ENCODE measurements at regions not wholly inside any gene's neighbourhood (a gene's known extent, or its start where the extent isn't known, plus 50 kb on each side); places are given as distances from the start of the nearest gene placed in this dataset.
"Not testable (repeated sequence)": the region's sequence is repeated elsewhere in the genome, so short reads cannot be mapped to it uniquely, and the experiment has no call there.

GRCh38 chr20:51271931-51272330, 249.0 kb upstream of the KCNG1 start:
- no peak overlapping the region for H3K4me3 ChIP-seq (ENCODE audit: low read depth, low read length)
- TF ChIP-seq CTCF (IDR thresholded peaks at IDR 0.05; ENCODE audit: insufficient read depth, low read depth, low read length, missing control alignments), result no peak
- no peak for DNase-seq (ENCODE audit: low read depth)

- DNase-seq (ENCODE audit: low read depth); H3K4me3 ChIP-seq (ENCODE audit: low read depth, low read length): not testable (repeated sequence)
Measured at GRCh38 chr20:51271289-51271688, 248.4 kb upstream of the KCNG1 start.

- TF ChIP-seq CTCF (IDR thresholded peaks at IDR 0.05; ENCODE audit: insufficient read depth, low read depth, low read length, missing control alignments), result no peak
- H3K4me3 ChIP-seq (ENCODE audit: low read depth, low read length), result no peak overlapping the region
- no peak for DNase-seq (ENCODE audit: low read depth)
Measured at GRCh38 chr20:51269671-51270070, 246.8 kb upstream of the KCNG1 start.

GRCh38 chr20:51267679-51268078, 244.8 kb upstream of the KCNG1 start:
- TF ChIP-seq CTCF (IDR thresholded peaks at IDR 0.05; ENCODE audit: insufficient read depth, low read depth, low read length, missing control alignments), result no peak

GRCh38 chr20:51266353-51266752, 243.4 kb upstream of the KCNG1 start:
- no peak for DNase-seq (ENCODE audit: low read depth)
- H3K4me3 ChIP-seq (ENCODE audit: low read depth, low read length), result no peak overlapping the region
- TF ChIP-seq CTCF (IDR thresholded peaks at IDR 0.05; ENCODE audit: insufficient read depth, low read depth, low read length, missing control alignments), result no peak

More at GRCh38 chr20:51267679-51268078, 244.8 kb upstream of the KCNG1 start:
- H3K4me3 ChIP-seq (ENCODE audit: low read depth, low read length), result no peak overlapping the region
- DNase-seq (ENCODE audit: low read depth), result no peak

GRCh38 chr20:51265361-51265760, 242.5 kb upstream of the KCNG1 start:
- H3K4me3 ChIP-seq (ENCODE audit: low read depth, low read length), result no peak overlapping the region
- no peak for DNase-seq (ENCODE audit: low read depth)
- no peak for TF ChIP-seq CTCF (IDR thresholded peaks at IDR 0.05; ENCODE audit: insufficient read depth, low read depth, low read length, missing control alignments)

- TF ChIP-seq CTCF (IDR thresholded peaks at IDR 0.05; ENCODE audit: insufficient read depth, low read depth, low read length, missing control alignments), result no peak
- DNase-seq (ENCODE audit: low read depth), result no peak
- no peak overlapping the region for H3K4me3 ChIP-seq (ENCODE audit: low read depth, low read length)
Measured at GRCh38 chr20:51262240-51262639, 239.3 kb upstream of the KCNG1 start.

Measured in GM12865 (cell line).